ENCODE measurements at regions not wholly inside any gene's neighbourhood (a gene's known extent, or its start where the extent isn't known, plus 50 kb on each side); places are given as distances from the start of the nearest gene placed in this dataset.
A peak's percentile ranks its signal among the peaks of the same experiment; 100 is the strongest.
"Not testable (repeated sequence)": the region's sequence is repeated elsewhere in the genome, so short reads cannot be mapped to it uniquely, and the experiment has no call there.

DNA sequence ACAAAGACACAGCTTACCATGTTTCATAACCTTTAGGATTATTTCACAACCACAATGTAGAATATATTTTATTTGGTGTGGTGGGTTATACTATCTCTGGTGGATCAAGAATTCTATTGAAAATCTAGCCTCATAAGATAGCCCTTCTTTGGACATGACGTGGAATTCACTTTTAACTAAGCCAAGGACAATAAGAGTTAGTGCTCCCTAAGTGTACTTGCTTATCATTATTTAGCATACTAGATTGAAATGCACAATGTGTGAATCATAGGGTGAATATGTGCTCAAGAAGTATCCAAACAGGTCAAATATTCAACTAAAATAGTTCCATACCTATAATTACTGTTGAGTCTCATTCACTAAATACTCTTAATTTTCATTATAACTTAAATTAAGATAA, 1179.5 kb upstream of the GOT2 start:
- no peak for DNase-seq

DNA sequence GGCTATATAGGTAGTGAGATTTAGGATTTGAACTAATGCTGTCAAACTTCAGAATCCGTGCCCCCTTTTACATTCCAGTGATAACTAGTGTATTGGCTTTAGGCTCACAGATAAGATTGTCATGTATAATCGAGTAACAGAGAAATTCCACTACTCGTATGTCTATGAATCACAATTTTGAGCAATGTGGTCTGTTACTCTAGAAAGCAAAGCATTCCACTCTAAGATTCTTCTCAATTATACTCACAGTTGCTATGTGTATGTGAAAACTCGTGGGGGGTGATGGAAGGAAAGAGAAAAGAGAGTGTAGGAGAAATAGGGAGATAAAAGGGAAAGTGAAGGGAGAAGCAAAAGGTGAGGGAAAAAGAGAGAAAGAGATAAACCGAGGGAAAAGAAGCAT, 1175.1 kb upstream of the GOT2 start:
- DNase-seq: no peak

DNA sequence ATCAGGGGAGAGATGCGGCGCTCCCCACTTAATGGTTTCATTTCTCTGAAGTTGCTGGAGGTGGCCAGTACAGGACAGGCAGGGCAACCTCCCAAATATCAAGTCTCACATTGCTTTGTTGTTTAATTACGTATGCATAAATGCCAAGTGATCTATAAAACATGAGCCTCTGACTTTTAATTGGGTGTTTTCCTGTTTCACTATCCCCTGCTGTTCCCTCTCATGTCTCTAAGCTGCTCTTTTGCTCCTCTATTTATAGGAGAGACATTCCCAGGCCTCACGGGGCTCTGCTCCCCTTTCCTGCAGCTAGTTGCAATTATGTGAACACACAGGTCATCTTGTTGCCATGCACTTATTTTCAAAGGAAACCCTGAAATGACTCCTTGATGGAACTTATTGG, 1173.5 kb upstream of the GOT2 start:
- DNase-seq: peak; percentile 5

DNA sequence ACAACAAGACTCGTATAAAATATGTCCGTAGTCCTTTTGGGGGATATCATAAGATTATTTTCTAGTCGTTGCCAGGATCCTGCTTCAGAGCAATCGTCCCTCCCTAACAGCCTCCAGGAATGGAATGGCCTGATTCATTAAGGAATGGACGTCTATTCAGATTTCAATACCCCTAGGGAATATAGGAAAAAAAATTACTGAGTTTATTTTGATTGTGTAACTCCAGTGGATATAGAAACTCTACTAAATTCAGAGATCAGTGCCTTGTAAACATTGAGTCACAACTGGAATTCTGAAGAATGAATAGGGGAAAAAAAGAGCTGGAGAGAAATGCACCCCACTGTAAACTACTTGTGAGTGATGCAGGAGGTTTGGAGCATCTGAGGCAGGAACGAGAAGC, 1171.5 kb upstream of the GOT2 start:
- DNase-seq: no peak

DNA sequence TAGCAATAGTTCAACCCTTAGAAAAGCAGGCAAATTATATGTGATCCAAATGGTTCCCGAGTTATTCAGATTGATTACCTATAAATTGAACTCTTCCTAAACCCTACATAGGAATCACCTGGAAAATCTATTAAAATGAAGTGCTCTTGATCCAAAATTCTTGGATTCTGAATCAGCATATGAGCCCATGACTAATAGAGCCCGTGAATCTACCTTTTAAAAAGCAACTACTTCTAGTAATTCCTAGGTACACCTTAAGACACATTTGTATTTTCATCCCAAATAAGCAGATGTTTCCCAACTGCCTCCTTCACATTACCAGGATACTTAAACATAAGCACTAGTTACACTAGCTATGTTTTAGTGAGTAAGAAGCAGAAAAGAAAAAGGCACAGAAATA, 1171.0 kb upstream of the GOT2 start:
- no peak for DNase-seq

DNA sequence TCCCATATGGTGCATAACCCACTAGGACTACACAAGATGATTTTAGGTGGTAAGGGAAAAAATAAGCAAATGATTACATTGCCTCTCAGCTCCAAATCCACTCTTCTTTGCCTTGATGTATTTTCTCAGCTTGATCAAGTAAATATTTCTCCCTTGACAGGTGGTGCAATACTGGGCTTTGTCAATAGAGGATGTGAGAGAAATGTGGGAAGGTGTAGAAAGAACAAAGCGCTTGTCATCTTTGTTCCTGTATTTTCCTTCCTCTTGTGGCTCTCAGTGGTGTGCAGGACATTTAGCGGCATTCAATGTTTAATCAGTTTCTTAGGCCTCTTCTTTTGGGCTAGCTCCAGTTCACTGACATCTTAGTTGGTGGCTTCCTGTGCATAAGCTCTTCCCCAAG, 1165.8 kb upstream of the GOT2 start:
- peak; percentile 8 for DNase-seq

DNA sequence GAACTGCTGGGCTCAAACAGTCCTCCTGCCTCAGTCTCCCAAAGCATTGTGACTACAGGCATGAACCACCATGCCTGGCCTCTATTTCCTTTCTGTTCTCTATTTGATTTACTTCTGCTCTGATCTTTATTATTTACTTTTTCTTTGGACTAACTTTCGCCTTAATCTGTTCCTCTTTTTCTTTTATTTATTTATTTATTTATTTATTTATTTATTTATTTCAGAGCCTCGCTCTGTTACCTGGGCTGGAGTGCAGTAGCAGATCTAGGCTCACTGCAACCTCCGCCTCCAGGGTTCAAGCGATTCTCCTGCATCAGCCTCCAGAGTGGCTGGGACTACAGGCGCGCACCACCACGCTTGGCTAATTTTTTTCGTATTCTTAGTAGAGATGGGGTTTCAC, 1158.3 kb upstream of the GOT2 start:
- DNase-seq: no peak

DNA sequence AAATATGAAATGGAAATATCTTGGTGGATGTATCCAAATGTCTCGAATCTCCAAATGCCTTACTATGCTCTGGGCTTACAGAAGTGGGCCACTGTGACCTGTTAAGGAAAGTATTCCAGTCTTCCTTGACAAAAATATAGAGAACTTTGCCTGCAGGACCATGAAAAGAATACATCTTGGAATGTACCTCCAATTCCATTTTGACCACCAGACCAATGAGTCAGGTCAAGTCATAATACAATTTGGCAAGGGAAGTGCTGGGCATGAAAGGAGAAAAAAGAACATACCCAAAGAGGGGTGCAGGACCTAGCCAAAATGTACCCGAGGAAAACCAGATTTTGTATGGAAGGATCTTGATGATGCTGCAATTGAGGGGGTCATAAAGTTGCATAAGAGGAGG, 1153.7 kb upstream of the GOT2 start:
- no peak for DNase-seq

DNA sequence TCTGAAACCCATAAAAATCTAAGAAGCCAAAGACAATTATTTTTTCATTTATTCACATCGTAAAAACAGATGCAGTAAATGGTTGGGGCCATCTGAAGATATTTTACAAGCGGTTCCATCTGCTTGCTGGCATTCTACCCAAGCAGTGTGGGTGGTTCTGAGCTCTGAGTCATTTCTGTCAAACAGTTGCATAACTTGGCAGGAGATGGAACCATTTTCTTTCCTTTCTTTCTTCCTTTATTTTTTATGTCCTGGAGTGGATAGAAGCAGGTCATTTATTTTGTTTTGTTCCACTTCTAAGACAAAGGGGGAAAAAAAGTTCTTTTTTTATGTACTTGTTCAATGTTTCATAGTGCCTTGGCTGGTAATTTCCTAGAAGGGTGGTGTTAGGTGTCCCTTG, 1151.9 kb upstream of the GOT2 start:
- DNase-seq: no peak

DNA sequence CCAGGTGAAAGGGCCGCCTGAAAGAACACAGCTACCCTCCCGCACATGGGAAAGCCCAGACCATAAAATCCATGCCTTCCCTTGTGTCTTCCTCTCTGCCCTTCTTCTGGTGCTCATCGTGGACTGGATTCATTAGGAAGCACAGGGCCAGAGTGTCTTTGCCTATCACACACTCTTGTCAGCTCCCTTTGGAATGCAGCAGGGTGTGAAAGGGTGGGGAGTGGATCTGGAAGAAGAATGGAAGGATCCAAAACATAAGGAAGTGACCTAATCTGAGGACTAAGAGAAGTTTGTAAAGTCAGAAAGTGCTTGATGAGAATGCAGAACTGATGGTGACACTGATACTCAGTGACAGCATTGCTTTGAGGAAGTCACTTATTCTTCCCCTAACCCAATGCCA, 1147.3 kb upstream of the GOT2 start:
- no peak for DNase-seq

DNA sequence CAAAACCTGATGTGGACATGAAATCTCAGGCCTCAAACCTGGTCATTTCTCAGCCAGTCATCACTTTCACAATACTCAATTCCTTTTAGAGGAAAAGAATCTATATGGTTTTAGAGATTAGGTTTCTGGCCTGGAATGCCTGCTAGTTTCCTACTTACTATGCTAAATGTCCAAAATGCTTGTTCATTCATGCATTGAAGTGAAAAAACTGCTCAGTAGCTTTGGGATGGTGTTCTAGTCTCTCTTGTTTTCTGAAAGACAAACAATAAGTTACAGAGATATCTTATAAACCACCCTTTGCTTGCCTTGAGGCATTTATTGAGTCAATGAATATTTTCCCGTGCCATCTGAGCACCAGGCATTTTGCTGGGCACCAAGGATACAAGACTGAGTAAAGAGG, 1146.5 kb upstream of the GOT2 start:
- DNase-seq: no peak

DNA sequence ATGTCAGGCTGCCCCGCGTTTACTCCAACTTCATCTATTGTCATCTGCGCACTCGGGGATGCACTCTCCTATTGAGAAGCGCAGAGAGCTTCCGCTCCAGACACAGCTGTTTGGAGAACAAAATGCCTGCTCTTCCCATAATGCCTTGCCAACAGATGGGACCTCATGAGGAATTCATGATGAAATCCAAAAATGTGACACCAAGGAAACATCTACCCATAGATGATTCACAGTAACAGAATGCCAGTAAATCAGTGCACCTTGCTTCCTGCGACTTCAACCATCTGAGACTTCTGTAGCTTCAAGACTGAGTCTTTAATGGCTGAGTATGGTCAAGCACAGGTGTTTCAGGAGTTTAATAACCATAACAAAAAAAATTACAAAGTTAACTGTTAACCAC, 1144.9 kb upstream of the GOT2 start:
- no peak for DNase-seq

DNA sequence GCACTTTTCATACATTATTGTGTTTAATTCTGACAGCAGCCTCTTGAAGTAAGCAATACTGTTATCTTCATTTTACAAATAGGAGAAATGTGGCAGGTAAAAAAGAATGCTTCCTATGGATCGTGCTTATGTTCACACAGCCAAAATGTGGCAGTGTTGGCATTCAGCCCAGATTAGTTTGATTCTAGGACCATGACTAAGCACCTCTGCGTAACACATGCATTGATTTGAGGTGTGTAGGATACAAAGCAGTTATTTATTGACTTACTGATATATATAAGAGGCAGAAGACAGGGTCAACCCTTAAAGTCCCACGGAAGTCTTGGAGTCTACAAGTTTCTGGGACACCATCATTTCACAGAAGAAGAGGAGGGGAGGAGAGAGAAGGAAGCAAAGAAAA, 1144.4 kb upstream of the GOT2 start:
- peak; percentile 71 for DNase-seq

DNA sequence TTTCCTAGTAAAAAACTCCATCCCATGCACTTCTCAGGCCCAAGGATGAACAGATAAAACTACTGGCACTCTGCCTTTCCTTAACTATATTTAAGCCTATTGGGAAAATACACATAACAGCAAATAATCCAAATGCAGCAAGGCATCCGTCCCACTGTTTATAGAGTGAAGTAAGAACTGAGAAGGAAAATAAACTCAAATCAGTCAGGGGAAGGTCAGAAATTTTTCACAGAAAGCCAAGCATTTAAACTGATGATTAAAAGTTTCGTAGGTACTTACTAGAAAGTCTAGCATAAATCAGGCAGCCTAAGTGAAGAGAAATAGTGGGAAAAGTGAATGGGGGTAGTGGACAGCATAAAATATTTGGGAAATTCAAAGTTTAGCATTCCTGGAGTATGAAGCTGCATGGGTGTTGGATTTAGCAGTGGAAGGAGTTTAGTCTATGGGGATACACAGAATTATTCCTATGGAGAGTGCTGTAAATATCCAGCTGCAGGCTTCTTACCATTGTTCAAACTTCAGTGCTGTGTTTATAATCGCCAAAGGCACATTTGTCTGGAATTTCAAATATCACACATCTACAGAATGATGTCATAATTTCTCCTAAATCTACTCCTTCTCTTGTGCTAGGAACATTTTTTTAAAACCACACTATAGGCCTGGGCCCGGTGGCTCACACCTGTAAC, 1131.0 kb upstream of the GOT2 start:
- DNase-seq: no peak

DNA sequence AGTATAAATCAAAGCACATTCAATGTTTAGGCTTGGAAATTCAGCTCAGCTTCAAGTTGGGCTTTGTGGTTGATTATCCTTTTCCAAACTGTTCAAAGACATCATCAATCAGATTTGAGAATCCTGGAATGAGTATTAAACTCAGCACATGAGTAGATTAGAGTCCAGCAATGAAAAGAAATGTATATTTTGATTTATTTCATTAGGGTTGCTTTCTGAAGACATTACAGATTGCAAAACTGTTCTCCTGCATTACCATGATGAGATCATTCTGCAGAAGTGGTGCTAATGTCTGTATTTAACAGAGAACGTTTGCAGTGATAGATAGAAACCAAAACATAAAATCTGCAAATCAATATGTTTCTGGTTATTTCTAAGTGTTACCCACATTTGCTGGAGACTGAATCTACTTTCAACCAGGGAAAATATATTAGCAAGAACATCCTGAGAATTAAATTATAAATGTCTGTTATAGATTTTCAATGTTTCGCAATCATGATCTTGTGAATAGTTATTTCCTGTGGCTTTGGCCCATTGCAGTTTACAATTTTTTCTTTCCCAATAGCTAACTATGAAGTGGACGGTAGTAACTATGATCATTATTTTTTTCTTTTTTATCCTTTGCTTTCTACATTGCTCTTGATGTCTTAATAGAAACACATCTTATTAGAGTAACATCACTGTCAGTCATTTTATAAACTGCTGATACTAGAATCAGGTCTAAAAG, 1125.7 kb upstream of the GOT2 start:
- DNase-seq: no peak

DNA sequence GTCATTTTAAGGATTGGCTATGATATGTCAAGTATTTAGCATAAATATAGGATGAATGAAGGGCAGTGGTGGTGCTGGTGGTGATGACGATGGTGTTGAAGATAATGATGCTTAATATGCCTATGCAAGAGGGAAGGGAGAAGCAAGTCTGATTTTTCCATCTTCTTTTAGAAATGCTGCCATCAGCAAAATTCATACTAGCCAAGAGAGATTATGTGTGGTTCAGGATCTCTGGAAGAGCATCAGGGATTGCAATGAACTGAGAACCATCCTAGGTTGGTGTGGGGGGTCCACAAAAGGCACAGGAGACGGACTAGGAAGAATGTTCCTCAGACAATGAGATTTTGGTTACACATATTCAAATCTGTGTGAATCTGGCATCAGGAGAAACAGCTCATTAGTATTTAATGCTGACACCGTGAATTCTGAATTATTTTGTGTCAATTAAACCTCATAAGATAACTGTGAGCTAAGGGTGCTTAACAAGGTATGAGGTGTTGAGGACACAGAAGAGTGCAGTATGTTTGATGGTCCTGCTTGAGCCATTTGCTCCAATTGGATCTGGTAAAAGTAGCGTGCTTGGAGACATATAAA, 1120.8 kb upstream of the GOT2 start:
- no peak for DNase-seq

DNA sequence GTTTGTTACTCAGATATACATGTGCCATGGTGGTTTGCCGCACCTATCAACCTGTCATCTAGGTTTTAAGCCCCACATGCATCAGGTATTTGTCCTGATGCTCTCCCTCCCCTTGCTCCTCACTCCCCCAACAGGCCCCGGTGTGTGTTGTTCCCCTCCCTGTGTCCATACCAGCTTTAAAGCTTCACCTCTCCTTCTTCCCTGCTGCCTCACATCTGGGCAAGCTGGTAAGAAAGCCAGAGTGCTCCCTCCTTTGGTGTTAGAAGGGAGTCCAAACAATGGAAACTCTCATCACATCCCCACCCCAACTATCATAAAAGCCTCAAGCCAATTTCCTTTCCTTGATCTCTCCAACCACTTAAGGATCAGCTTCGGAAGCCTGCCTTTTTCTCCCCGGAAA, 1115.6 kb upstream of the GOT2 start:
- no peak for DNase-seq

DNA sequence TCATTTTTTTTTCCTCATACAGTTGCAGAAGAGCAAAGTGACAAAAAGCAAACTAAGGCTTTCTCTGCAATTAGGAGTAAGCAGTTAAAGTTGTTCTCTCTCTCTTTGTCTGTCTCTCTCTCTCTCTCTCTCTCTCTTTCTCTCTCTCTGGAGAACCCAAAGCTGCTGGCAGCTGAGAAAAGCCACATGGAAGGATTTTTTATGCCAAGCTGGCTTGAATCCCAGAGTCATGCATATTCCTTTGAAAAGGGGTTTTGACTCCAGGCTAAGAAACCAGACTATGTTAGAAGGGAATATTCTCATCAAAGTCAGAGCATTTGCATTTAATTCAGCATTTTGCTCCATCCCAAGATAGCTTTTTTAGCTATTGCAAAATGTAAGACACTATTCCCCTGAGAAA, 1114.2 kb upstream of the GOT2 start:
- DNase-seq: no peak

DNA sequence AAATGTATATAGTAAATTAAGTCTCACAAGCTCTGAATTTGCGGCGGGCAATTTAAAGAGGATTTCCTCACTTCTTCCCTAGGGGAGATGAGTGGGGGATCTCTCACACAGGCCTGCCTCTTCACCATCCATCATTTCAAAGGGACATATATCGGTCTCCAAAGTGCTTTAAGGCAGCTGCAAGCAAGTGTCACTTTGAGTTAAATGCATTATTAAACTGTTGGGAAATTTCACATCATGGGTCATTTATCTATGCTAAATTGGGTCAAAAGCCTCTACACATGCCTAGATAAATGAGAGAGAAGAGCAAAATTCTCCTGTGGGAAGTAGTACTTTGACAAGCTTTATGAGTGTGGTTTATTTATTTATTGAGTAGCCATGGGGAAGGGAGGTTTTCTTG, 1106.1 kb upstream of the GOT2 start:
- no peak for DNase-seq

DNA sequence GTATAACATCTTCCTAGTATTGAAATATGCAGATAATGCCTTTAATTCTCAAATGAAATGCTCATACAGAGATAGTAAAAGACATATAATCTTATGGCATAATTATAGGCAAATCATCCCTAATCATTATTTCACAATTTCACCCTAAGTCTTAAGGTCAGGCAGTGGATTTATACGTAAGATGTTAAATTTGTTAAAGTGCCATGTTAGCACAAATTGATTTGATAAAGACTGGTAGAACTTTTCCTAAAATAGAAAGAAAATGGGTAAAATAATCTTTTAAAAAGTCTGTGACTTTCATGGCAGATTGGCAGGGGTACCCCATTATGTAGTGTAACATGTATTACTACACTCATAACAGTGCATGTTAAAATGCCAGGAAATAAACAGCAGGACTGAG, 1092.7 kb upstream of the GOT2 start:
- DNase-seq: no peak

DNA sequence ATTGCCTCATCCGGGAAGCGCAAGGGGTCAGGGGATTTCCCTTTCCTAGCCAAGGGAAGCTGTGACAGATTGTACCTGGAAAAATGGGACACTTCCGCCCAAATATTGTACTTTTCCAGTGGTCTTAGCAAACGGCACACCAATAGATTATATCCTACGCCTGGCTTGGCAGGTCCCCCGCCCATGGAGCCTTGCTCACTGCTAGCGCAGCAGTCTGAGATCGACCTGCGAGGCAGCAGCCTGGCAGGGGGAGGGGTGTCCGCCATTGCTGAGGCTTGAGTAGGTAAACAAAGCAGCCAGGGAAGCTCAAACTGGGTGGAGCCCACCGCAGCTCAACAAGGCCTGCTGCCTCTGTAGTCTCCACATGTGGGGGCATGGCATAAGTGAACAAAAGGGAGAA, 1075.4 kb upstream of the GOT2 start:
- not testable (repeated sequence) for DNase-seq

DNA sequence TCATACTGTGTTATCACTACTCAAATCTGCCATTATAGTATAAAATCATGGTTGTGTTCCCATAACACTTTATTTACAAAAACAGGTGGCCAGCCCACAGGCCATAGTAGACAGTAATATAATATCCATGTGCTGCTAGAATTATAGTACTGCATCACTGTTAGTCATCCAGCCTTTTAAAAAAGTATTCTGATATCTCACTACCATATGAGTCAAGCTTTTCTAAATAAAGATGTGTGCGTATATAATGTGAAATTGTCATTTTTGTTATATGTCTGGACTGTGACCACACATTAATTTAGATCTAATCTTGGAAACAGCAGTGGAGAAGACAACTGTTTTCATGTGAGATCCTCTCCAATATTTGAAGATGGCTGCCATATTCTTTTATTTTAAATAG, 1049.1 kb upstream of the GOT2 start:
- DNase-seq: no peak

DNA sequence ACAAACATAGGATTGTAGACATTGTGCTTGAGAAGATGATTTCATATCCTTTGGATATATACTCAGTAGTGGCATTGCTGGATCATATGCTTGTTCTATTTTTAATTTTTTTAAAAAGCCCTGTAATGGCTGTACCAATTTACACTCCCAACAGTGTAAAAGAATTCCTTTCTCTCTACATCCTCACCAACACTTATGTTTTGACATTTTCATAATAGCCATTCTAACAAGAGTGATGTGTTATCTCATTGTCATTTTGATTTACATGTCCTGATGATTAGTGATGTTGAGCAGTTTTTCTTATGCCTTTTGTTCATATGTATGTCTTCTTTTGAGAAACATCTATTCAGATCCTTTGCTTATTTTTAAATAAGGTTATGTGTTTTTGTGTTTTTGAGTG, 1039.2 kb upstream of the GOT2 start:
- DNase-seq: no peak

DNA sequence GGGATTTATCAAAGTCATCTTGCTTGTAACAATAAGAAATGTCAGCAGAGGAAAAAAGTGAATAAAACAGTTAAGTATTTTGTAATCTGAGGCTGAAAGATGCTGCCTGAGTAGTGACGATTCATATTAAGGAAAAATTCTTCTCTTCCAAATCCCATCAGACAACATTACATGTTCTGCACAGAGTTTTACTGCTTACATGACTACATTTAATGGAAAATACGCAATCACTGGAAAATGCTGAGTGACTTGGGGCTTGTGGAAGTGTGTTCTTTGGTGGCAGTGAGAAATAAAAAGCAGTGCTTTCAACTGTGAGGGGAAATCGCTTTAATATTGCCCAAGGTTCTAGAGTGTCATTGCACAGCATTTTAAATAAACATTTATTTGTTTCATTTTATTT, 1025.2 kb upstream of the GOT2 start:
- no peak for DNase-seq

DNA sequence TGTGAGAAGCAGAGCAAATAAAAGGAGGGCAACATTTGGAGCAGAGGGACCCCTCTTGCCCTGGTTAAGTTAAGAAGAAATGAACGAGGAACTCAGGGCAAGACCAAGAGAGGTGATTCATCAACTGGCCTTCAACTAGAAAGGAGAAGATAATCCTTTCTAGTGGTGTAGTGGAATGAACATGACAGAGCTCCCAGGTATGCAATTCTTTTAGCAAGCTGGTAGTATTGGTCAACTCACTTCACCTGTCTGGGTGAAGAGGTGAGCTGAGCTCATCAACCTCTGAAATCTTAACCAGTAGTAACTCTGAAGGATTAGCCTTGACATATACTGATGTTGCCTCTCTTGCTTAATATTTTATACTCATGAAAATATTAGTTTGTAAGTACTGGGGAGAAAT, 1024.7 kb upstream of the GOT2 start:
- no peak for DNase-seq

Data from RPMI8226 (cell line).